CD4-positive, CD25-positive, alpha-beta regulatory T cell (primary cell): ENCODE measurements at regions not wholly inside any gene's neighbourhood (a gene's known extent, or its start where the extent isn't known, plus 50 kb on each side); places are given as distances from the start of the nearest gene placed in this dataset.

ENCODE experiments used
- ATAC-seq, 2 donors: fragments of 150-1000 bp; cut with Tn5 transposase; one replicate each; pipeline ENCODE4 v1.10.0; 2021; ENCODE audit warnings: low read depth in 2 of 2, moderate number of reproducible peaks in 2 of 2, moderate library complexity in 1 of 2
- DNase-seq, 3 donors: peaks; one replicate each; pipeline versions ENCODE4 v3.0.0 to v3.0.0-alpha.2; 2012 to 2022; ENCODE audit warnings: mixed read lengths in 1 of 3
- H3K27ac ChIP-seq: one replicate; pipeline ENCODE4 v1.7.0; 2013; ENCODE audit warnings: mild to moderate bottlenecking, low read length; ENCODE audit not compliant: insufficient read depth, poor library complexity, severe bottlenecking
- H3K27me3 ChIP-seq: one replicate; pipeline ENCODE4 v1.7.0; 2013; ENCODE audit warnings: low read length; ENCODE audit not compliant: control insufficient read depth, insufficient read depth
- H3K36me3 ChIP-seq: one replicate; pipeline ENCODE4 v1.7.0; 2013; ENCODE audit warnings: mild to moderate bottlenecking, low read length, moderate library complexity; ENCODE audit not compliant: control insufficient read depth, insufficient read depth
- H3K4me1 ChIP-seq: 2 replicates; pipeline ENCODE4 v1.7.0; 2013; ENCODE audit warnings: mild to moderate bottlenecking, low read length; ENCODE audit not compliant: insufficient read depth, control insufficient read depth, poor library complexity, severe bottlenecking
- H3K4me3 ChIP-seq: one replicate; pipeline ENCODE4 v1.7.0; 2013; ENCODE audit warnings: low read depth, mild to moderate bottlenecking, low read length, moderate library complexity
- H3K9me3 ChIP-seq, 2 experiments: 1 replicate in 1 of 2; 2 replicates in 1 of 2; pipeline ENCODE4 v1.7.0; 2013; ENCODE audit warnings: low read length in 2 of 2, mild to moderate bottlenecking in 1 of 2, moderate library complexity in 1 of 2; ENCODE audit not compliant: control insufficient read depth in 2 of 2
- H3K27ac Mint-ChIP-seq, 3 donors: one replicate each; pipeline ENCODE4 v1.8.0; 2020 to 2022; ENCODE audit warnings: mild to moderate bottlenecking in 3 of 3, mixed read lengths in 3 of 3, moderate library complexity in 2 of 3
- H3K27me3 Mint-ChIP-seq: one replicate; pipeline ENCODE4 v1.8.0; 2022; ENCODE audit warnings: mild to moderate bottlenecking, mixed read lengths
- H3K36me3 Mint-ChIP-seq: one replicate; pipeline ENCODE4 v1.8.0; 2020; ENCODE audit warnings: mixed read lengths
- H3K4me1 Mint-ChIP-seq, 4 donors: one replicate each; pipeline ENCODE4 v1.8.0; 2020 to 2022; ENCODE audit warnings: mixed read lengths in 4 of 4, mild to moderate bottlenecking in 1 of 4
- H3K4me3 Mint-ChIP-seq, 4 donors: one replicate each; pipeline ENCODE4 v1.8.0; 2020 to 2022; ENCODE audit warnings: mild to moderate bottlenecking in 4 of 4, mixed read lengths in 4 of 4, moderate library complexity in 3 of 4
- H3K9me3 Mint-ChIP-seq, 7 donors: one replicate each; pipeline ENCODE4 v1.8.0; 2020 to 2022; ENCODE audit warnings: mixed read lengths in 7 of 7, mild to moderate bottlenecking in 3 of 7, moderate library complexity in 2 of 7

GRCh38 chr12:111103583-111103982 lies 183.2 kb upstream of the MYL2 start:
- H3K27me3 Mint-ChIP-seq, result peaks cover 23% of the 10 kb centered on the region
- peaks cover 0 to 4% (median 0%) of the 10 kb centered on the region in 7 donors for H3K9me3 Mint-ChIP-seq

DNA sequence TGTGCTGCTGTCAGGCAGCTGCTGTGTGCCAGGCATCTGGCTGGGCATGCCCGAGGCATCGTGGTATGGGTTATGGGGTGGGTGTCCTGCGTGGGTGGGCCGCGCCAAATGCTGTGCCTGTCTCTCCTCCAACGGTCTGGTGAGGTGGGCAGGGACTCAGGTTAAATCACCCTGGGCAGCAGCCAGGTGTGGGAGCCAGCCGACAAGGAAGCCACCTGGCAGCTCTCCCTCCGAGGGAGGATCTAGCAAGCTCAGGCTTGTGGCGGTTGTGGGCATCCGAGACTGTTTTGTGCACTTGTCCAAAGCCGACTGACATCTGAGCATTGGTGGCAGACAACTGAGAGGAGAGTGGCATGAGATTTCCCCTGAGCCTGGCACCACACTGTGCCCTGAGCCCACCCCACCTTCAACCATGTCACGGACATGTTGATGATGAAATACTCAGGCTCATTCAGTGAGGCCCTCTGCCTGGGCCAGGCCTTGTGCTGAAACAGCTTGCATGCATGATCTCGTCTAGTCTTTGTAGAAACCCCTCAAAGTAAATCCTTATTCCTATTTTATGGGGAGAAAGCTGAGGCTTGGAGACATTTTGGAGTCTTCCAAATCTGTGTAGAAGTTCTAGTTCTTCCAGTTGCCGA lies 181.8 kb upstream of the MYL2 start:
- H3K36me3 Mint-ChIP-seq, result no peaks in the 10 kb centered on the region
- H3K36me3 ChIP-seq, result no peaks in the 10 kb centered on the region
- H3K27me3 Mint-ChIP-seq, result peaks cover 22% of the 10 kb centered on the region
- H3K4me1 Mint-ChIP-seq, result peaks cover 0 to 8% (median 1%) of the 10 kb centered on the region in 4 donors
- H3K27me3 ChIP-seq, result no peaks in the 10 kb centered on the region
- no peak overlapping the region for H3K27ac Mint-ChIP-seq
- peaks cover 0 to 2% (median 0%) of the 10 kb centered on the region in 7 donors for H3K9me3 Mint-ChIP-seq
- DNase-seq (no peak), ATAC-seq (no peak)
- no peaks in the 10 kb centered on the region for H3K9me3 ChIP-seq
- H3K4me3 ChIP-seq, result no peak overlapping the region
- H3K4me1 ChIP-seq, result no peaks in the 10 kb centered on the region
- no peak overlapping the region for H3K4me3 Mint-ChIP-seq
- no peak overlapping the region for H3K27ac ChIP-seq

More at GRCh38 chr12:111103583-111103982, 183.2 kb upstream of the MYL2 start:
- H3K27me3 ChIP-seq, result no peaks in the 10 kb centered on the region
- no peak overlapping the region for H3K4me3 ChIP-seq
- H3K36me3 ChIP-seq, result no peaks in the 10 kb centered on the region
- DNase-seq (no peak), ATAC-seq (no peak)
- no peak overlapping the region for H3K27ac Mint-ChIP-seq
- H3K27ac ChIP-seq, result no peak overlapping the region
- H3K4me3 Mint-ChIP-seq, result no peak overlapping the region
- H3K36me3 Mint-ChIP-seq, result peaks cover 5% of the 10 kb centered on the region
- no peaks in the 10 kb centered on the region for H3K4me1 ChIP-seq
- peaks cover 0 to 8% (median 1%) of the 10 kb centered on the region in 4 donors for H3K4me1 Mint-ChIP-seq
- H3K9me3 ChIP-seq, result no peaks in the 10 kb centered on the region

DNA sequence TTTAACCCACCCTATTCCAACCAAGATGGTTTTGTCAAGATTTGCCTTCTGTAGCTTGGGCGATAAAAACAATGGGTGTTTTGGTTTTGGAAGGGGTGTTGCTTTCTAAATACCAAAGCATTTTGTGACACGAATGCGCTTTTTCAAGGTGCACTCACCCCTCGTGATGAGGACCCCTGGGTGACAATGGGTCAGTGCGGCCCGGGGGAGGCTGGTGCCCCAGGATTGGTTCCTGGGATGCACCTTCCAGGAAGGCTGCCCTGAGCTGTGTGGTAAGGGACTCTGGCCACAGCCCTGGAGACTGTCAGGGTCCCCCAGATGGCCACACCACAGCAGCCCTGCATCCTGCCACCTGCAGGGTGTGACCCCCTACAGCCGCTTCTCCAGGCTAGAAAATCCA lies 180.6 kb upstream of the MYL2 start:
- H3K4me3 Mint-ChIP-seq, result no peak overlapping the region
- no peaks in the 10 kb centered on the region for H3K36me3 Mint-ChIP-seq

GRCh38 chr12:111100554-111100953 lies 180.2 kb upstream of the MYL2 start:
- DNase-seq (no peak), ATAC-seq (no peak)
- H3K27ac Mint-ChIP-seq, result peak overlapping the region in 1 of 3 donors; percentile 20
- H3K36me3 ChIP-seq, result no peaks in the 10 kb centered on the region
- no peaks in the 10 kb centered on the region for H3K36me3 Mint-ChIP-seq
- H3K9me3 ChIP-seq, result no peaks in the 10 kb centered on the region
- H3K9me3 Mint-ChIP-seq, result peaks cover 0 to 2% (median 0%) of the 10 kb centered on the region in 7 donors
- H3K4me1 ChIP-seq, result no peaks in the 10 kb centered on the region
- H3K27ac ChIP-seq, result no peak overlapping the region
- H3K4me3 ChIP-seq, result no peak overlapping the region
- peaks cover 15% of the 10 kb centered on the region for H3K27me3 Mint-ChIP-seq
- H3K27me3 ChIP-seq, result no peaks in the 10 kb centered on the region
- peaks cover 0 to 8% (median 1%) of the 10 kb centered on the region in 4 donors for H3K4me1 Mint-ChIP-seq
- no peak overlapping the region for H3K4me3 Mint-ChIP-seq

More for the DNA sequence above, 180.6 kb upstream of the MYL2 start:
- Histone ChIP-seq H3K27me3 (no peaks in the 10 kb centered on the region), H3K4me1 (no peaks in the 10 kb centered on the region), H3K9me3 (no peaks in the 10 kb centered on the region), H3K4me3 (no peak overlapping the region), H3K36me3 (no peaks in the 10 kb centered on the region), H3K27ac (no peak overlapping the region)
- DNase-seq (no peak), ATAC-seq (no peak)
- H3K27me3 Mint-ChIP-seq, result peaks cover 15% of the 10 kb centered on the region
- peaks cover 0 to 8% (median 1%) of the 10 kb centered on the region in 4 donors for H3K4me1 Mint-ChIP-seq
- peaks cover 0 to 2% (median 0%) of the 10 kb centered on the region in 7 donors for H3K9me3 Mint-ChIP-seq
- no peak overlapping the region for H3K27ac Mint-ChIP-seq

DNA sequence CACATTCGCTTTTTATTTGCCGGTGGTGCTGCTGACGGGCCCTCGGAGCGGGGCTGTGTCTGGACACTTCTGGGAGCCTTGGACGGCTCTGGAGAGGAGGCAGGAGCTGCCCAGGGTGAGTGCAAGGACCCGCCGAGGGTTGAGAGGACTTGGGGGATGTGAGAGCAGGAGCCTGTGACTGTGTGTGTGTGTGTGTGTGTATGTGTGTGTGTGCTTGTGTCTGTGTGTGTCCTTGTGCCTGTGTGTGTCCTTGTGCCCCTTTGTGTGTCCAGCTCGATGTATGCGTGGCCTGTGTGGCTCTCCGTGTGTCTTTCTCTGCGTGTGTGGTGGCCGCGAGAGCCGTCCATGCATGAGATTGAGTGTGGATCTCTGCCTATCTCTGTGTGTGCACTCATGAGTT lies 179.6 kb upstream of the MYL2 start:
- no peak overlapping the region for H3K27ac ChIP-seq
- H3K4me3 ChIP-seq, result no peak overlapping the region
- Mint-ChIP-seq H3K9me3 (peaks cover 0 to 2% (median 0%) of the 10 kb centered on the region in 7 donors), H3K4me1 (peaks cover 0 to 8% (median 1%) of the 10 kb centered on the region in 4 donors), H3K27ac (peak overlapping the region in 2 of 3 donors; percentile 8 to 20), H3K4me3 (no peak overlapping the region), H3K36me3 (no peaks in the 10 kb centered on the region), H3K27me3 (peaks cover 15% of the 10 kb centered on the region)
- H3K27me3 ChIP-seq, result no peaks in the 10 kb centered on the region
- H3K9me3 ChIP-seq, result no peaks in the 10 kb centered on the region
- H3K4me1 ChIP-seq, result no peaks in the 10 kb centered on the region
- H3K36me3 ChIP-seq, result no peaks in the 10 kb centered on the region
- DNase-seq (no peak), ATAC-seq (no peak)

GRCh38 chr12:111099186-111099585 lies 178.8 kb upstream of the MYL2 start:
- Mint-ChIP-seq H3K27ac (no peak overlapping the region), H3K4me1 (peaks cover 0 to 8% (median 1%) of the 10 kb centered on the region in 4 donors), H3K27me3 (peaks cover 15% of the 10 kb centered on the region), H3K9me3 (peaks cover 0 to 2% (median 0%) of the 10 kb centered on the region in 7 donors), H3K36me3 (no peaks in the 10 kb centered on the region), H3K4me3 (no peak overlapping the region)
- H3K36me3 ChIP-seq, result no peaks in the 10 kb centered on the region
- ATAC-seq, result no peak
- no peak overlapping the region for H3K4me3 ChIP-seq
- H3K27me3 ChIP-seq, result no peaks in the 10 kb centered on the region
- H3K4me1 ChIP-seq, result no peaks in the 10 kb centered on the region
- no peak overlapping the region for H3K27ac ChIP-seq
- no peak for DNase-seq
- no peaks in the 10 kb centered on the region for H3K9me3 ChIP-seq

GRCh38 chr12:111094157-111095010 lies 174.0 kb upstream of the MYL2 start:
- H3K9me3 Mint-ChIP-seq, result no peaks in the 10 kb centered on the region
- Histone ChIP-seq H3K4me3 (no peak overlapping the region), H3K36me3 (no peaks in the 10 kb centered on the region), H3K9me3 (no peaks in the 10 kb centered on the region), H3K27ac (no peak overlapping the region), H3K4me1 (peaks cover 4% of the 10 kb centered on the region), H3K27me3 (no peaks in the 10 kb centered on the region)
- H3K36me3 Mint-ChIP-seq, result no peaks in the 10 kb centered on the region
- no peak overlapping the region for H3K4me3 Mint-ChIP-seq
- H3K4me1 Mint-ChIP-seq, result peaks cover 0 to 24% (median 8%) of the 10 kb centered on the region in 4 donors
- DNase-seq, result no peak
- peaks cover 10% of the 10 kb centered on the region for H3K27me3 Mint-ChIP-seq
- ATAC-seq, result no peak
- no peak overlapping the region for H3K27ac Mint-ChIP-seq
